NT2/D1 (cell line): ENCODE measurements at regions not wholly inside any gene's neighbourhood (a gene's known extent, or its start where the extent isn't known, plus 50 kb on each side); places are given as distances from the start of the nearest gene placed in this dataset.

Experiments
- SUZ12 ChIP-seq: IDR thresholded peaks from 2 replicates; pipeline ENCODE4 v1.6.1; 2011; ENCODE audit not compliant: insufficient read length, insufficient read depth; ENCODE audit errors: extremely low read depth
- YY1 ChIP-seq: IDR thresholded peaks from 2 replicates; pipeline ENCODE4 v1.6.1; 2011; ENCODE audit not compliant: insufficient read length, insufficient read depth
- ZNF274 ChIP-seq: IDR thresholded peaks from 2 replicates; pipeline ENCODE4 v1.6.1; 2011; ENCODE audit warnings: mild to moderate bottlenecking, low read depth, low read length

GRCh38 chr17:70855401-70856054 is 686.2 kb downstream of the KCNJ2 start:
- TF ChIP-seq YY1 (no peak), ZNF274 (no peak), SUZ12 (no peak)
